WI38 (cell line): ENCODE measurements at regions not wholly inside any gene's neighbourhood (a gene's known extent, or its start where the extent isn't known, plus 50 kb on each side); places are given as distances from the start of the nearest gene placed in this dataset.
"Not testable (repeated sequence)": the region's sequence is repeated elsewhere in the genome, so short reads cannot be mapped to it uniquely, and the experiment has no call there.

ENCODE experiments used
- H3K4me3 ChIP-seq: 2 replicates; pipeline ENCODE4 v1.5.1; 2011; ENCODE audit warnings: low read depth, mild to moderate bottlenecking, control low read depth, low read length
- TF ChIP-seq, protein P1 (sequence below): IDR thresholded peaks from 2 replicates; pipeline ENCODE4 v1.5.1; 2012; ENCODE audit warnings: low read depth, mild to moderate bottlenecking, control low read depth, low read length

DNA sequence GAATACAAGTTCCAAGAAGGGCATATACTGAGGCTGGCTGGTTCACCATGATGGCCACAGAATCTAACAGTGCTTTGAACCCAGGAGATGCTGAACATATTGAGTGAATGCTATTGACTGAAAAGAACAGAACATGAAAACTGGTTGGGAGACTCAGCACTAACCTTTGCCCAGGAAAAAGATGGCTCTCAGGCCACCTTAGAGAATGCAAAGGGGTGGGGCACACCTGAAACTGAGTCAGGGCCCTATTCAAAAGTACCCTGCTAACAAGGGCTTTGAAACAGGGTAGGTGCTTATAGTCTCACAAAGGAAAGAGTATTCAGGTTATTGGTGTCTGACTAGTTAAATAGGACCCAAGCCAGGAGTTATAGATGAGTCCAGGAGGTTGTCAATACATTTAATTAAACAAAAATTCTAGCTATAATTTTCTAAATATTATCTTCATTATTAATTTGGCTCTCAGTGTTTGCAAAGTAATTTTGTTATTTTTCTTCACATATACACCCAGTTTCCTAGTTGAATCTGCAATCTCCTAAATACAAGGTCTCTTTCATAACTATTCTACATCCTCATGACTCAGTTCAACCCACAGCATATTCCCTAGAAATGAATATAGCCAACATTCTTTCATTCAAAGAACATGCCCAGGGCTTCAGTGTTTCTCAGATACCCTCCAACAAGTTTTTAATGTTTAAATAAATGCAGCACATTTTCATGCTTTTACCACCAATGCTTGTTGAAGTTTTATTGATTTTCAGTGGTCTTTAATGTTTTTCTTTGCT, 144.2 kb upstream of the RAPGEF2 start:
- H3K4me3 ChIP-seq, result no peak overlapping the region
- TF ChIP-seq, protein P1, sequence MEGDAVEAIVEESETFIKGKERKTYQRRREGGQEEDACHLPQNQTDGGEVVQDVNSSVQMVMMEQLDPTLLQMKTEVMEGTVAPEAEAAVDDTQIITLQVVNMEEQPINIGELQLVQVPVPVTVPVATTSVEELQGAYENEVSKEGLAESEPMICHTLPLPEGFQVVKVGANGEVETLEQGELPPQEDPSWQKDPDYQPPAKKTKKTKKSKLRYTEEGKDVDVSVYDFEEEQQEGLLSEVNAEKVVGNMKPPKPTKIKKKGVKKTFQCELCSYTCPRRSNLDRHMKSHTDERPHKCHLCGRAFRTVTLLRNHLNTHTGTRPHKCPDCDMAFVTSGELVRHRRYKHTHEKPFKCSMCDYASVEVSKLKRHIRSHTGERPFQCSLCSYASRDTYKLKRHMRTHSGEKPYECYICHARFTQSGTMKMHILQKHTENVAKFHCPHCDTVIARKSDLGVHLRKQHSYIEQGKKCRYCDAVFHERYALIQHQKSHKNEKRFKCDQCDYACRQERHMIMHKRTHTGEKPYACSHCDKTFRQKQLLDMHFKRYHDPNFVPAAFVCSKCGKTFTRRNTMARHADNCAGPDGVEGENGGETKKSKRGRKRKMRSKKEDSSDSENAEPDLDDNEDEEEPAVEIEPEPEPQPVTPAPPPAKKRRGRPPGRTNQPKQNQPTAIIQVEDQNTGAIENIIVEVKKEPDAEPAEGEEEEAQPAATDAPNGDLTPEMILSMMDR, result no peak

DNA sequence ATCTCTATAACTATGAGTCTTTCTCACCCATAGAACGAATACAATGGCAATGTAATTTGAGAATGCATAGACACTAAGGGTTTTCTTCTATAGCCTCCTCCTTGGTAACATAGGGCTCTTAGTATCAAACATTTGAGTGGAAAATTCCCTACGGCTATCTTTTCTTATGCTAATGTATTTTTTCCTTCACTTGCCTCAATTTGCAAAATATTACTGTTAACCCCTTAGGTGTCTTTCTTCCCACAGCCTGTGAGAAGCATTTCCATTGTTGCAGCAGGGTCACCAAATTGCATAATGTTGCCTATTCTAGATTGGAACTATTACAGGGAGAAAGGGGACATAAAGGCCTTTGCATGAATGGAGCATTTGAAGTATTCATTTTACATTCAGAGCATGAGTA, 140.5 kb upstream of the RAPGEF2 start:
- no peak overlapping the region for H3K4me3 ChIP-seq
- TF ChIP-seq, protein P1, result no peak

DNA sequence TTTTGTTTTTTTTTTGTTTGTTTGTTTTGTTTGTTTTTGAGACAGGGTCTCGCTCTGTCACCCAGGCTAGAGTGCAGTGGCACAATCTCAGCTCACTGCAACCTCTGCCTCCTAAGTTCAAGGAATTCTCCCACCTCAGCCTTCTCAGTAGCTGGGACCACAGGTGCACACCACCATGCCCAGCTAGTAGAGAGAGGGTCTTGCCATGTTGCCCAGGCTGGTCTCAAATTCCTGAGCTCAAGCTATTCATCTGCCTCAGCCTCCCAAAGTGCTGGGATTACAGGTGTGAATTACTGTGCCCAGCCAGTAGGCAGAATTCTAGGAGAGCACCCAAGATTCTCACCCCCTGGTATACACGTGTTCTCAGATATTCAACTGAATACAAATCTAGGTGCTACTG, 139.6 kb upstream of the RAPGEF2 start:
- H3K4me3 ChIP-seq, result not testable (repeated sequence)

DNA sequence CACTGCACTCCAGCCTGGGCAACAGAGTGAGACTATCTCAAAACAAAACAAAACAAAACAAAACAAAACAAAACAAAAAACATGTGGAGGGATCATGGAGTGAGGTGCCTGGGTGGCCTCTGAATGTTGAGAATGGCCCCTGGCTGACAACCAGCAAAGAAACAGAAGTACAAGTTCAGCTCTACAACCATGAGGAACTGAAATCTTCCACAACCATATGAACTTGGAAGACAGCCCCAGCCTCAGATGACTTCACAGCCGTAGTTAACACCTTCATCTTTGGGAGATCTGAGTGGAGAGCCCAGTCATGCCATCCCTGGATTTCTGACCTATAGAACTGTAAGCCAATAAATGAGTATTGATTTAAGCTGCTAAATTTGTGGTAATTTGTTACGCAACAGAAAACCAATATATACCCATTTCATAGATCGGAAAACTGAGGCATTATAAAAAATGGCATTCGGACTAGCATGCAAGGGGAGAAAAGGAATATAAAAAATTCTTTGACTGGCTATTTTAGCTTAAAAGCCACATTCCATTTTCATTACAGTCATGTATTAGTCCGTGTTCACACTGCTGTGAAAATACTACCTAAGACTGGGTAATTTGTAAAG, 138.7 kb upstream of the RAPGEF2 start:
- TF ChIP-seq, protein P1, result no peak
- no peak overlapping the region for H3K4me3 ChIP-seq

DNA sequence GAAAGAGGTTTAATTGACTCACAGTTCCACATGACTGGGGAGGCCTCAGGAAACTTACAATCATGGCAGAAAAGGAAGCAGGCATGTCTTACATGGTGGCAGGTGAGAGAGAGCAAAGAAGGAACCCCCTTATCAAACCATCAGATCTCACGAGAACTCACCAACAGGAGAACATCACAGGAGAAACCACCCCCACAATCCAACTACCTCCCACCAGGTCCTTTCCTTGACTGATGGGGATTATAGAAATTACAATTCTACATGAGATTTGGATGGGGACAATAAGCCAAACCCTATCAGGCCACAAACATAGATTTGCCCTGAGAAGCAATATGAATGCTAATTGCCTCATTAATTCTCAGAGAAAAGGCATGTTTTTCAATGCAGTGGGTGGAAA, 138.2 kb upstream of the RAPGEF2 start:
- H3K4me3 ChIP-seq, result no peak overlapping the region
- TF ChIP-seq, protein P1, result no peak

DNA sequence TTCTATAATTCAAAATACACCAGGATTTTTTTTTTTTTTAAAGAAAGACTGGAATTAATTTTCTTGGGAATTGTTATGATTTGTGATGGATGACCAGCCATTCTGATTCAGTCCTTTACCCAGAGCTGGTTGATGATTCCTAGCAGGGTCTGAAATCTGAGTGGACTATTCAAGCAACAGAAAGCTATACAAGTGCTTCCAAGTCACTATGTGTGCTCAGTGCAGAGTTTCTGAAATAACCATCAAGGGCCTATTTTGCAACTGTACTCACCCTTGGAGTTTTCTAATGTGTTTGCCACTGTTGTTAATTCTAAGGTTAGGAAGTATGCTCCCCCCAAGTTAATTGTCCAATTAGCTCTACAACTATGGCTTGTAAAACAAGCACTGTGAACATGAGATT, 137.7 kb upstream of the RAPGEF2 start:
- no peak overlapping the region for H3K4me3 ChIP-seq
- TF ChIP-seq, protein P1, result no peak

DNA sequence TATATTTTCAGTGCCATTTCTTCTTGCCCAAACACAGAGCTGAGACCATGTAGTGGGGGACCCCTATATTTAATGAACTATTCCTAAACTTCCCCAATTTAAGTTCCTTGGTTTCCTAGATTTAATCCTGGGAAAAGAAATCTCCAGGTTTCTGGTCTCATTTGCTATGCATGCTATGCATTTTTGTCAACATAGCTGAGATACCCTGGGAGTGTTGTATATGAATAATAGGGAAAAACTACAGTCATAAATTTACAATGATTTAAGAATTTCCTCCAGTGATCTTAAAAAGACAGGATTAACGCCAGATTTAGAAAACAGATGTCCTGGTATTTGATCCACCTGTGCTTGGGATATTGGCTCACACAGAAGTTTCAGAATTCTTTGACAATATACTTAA, 136.8 kb upstream of the RAPGEF2 start:
- no peak overlapping the region for H3K4me3 ChIP-seq
- TF ChIP-seq, protein P1, result no peak
